Mesendoderm (in vitro differentiated cells): ENCODE measurements at regions not wholly inside any gene's neighbourhood (a gene's known extent, or its start where the extent isn't known, plus 50 kb on each side); places are given as distances from the start of the nearest gene placed in this dataset.

ENCODE experiments used
- DNase-seq: peaks from one replicate; pipeline ENCODE4 v3.0.0; 2013
- H2AK5ac ChIP-seq: 2 replicates; pipeline ENCODE4 v1.6.1; 2013; ENCODE audit warnings: low read length, inconsistent platforms
- H2BK120ac ChIP-seq: 2 replicates; pipeline ENCODE4 v1.6.1; 2013; ENCODE audit warnings: low read depth, mild to moderate bottlenecking, low read length, moderate library complexity, mixed read lengths
- H2BK15ac ChIP-seq: replicated peaks from 2 replicates; pipeline ENCODE4 v1.6.1; 2013; ENCODE audit warnings: low read depth, mild to moderate bottlenecking, moderate library complexity
- H2BK5ac ChIP-seq: 2 replicates; pipeline ENCODE4 v1.6.1; 2013; ENCODE audit warnings: low read length, inconsistent platforms
- H3K18ac ChIP-seq: 2 replicates; pipeline ENCODE4 v1.6.1; 2013; ENCODE audit warnings: mild to moderate bottlenecking, low read length, mixed read lengths
- H3K23ac ChIP-seq: one replicate; pipeline ENCODE4 v1.6.1; 2013; ENCODE audit warnings: low read length
- H3K27ac ChIP-seq: 2 replicates; pipeline ENCODE4 v1.5.1; 2013; ENCODE audit warnings: low read depth, mild to moderate bottlenecking, inconsistent platforms, low read length, moderate library complexity
- H3K27me3 ChIP-seq: 2 replicates; pipeline ENCODE4 v1.6.1; 2013; ENCODE audit warnings: low read length, control low read depth, mild to moderate bottlenecking, inconsistent platforms; ENCODE audit not compliant: insufficient read depth, poor library complexity
- H3K36me3 ChIP-seq: 2 replicates; pipeline ENCODE4 v1.6.1; 2013; ENCODE audit warnings: low read length, inconsistent platforms; ENCODE audit not compliant: control insufficient read depth, insufficient read depth
- H3K4ac ChIP-seq: one replicate; pipeline ENCODE4 v1.6.1; 2013; ENCODE audit warnings: low read depth, mild to moderate bottlenecking, low read length, moderate library complexity
- H3K4me1 ChIP-seq: 2 replicates; pipeline ENCODE4 v1.6.1; 2013; ENCODE audit warnings: low read depth, low read length, inconsistent platforms; ENCODE audit not compliant: control insufficient read depth
- H3K4me2 ChIP-seq: 2 replicates; pipeline ENCODE4 v1.6.1; 2013; ENCODE audit warnings: low read length
- H3K4me3 ChIP-seq: 2 replicates; pipeline ENCODE4 v1.5.1; 2013; ENCODE audit warnings: mild to moderate bottlenecking, low read length
- H3K56ac ChIP-seq: one replicate; pipeline ENCODE4 v1.6.1; 2013; ENCODE audit warnings: low read length
- H3K79me1 ChIP-seq: 2 replicates; pipeline ENCODE4 v1.6.1; 2013; ENCODE audit warnings: low read length, inconsistent platforms
- H3K79me2 ChIP-seq: 2 replicates; pipeline ENCODE4 v1.6.1; 2013; ENCODE audit warnings: mild to moderate bottlenecking, low read length; ENCODE audit not compliant: control insufficient read depth, insufficient read depth
- H3K9ac ChIP-seq: 2 replicates; pipeline ENCODE4 v1.6.1; 2013; ENCODE audit warnings: low read length, inconsistent platforms
- H4K5ac ChIP-seq: one replicate; pipeline ENCODE4 v1.6.1; 2013; ENCODE audit warnings: low read length
- H4K8ac ChIP-seq: one replicate; pipeline ENCODE4 v1.6.1; 2013; ENCODE audit warnings: low read depth, mild to moderate bottlenecking, control low read depth, low read length, moderate library complexity
- WGBS: extraction: QIAGEN DNeasy Blood & Tissue Kit; methylation state at CpG from one replicate; pipeline ENCODE4 v1.1.7; 2013; ENCODE audit warnings: low lambda C conversion rate, missing lambda C conversion rate; ENCODE audit not compliant: insufficient coverage; ENCODE audit errors: extremely low coverage; 5-methylcytosine and 5-hydroxymethylcytosine counted together

DNA sequence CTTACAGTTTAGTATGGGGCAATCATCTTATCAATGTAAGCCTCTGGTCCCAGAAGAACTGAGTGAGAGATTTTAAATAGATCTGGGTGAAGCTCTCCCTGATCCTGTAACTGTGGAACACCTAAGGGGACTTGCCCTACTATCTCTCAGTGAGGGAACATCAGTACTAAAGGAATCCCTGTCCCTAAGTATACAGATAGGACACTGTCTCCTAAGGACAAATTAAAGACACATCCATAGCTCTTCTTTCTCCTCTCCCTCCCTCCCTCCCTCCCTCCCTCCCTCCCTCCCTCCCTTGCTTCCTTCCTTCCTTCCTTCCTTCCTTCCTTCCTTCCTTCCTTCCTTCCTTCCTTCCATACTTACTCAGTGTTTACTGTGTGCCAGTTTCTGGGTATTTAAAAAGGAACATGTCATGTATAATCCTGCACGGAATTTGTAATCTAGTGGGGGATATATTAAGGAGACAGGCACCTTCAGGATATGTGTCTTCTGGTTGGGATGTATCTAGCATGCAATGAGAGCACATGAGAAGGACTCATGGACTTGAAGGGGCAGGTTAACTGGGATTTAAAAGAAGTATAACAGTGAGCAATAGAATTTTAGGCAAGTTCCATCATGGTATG is 222.2 kb upstream of the ATP5MC3 start:
- no peak for DNase-seq
- no peak overlapping the region for H3K23ac ChIP-seq
- no peak overlapping the region for H3K4me2 ChIP-seq
- no peaks in the 10 kb centered on the region for H3K36me3 ChIP-seq
- no peak overlapping the region for H3K4me3 ChIP-seq
- H3K4ac ChIP-seq: no peak overlapping the region
- H3K79me2 ChIP-seq: no peaks in the 10 kb centered on the region
- H3K4me1 ChIP-seq: no peaks in the 10 kb centered on the region
- no peak overlapping the region for H2BK5ac ChIP-seq
- H2BK15ac ChIP-seq: no peak overlapping the region
- no peak overlapping the region for H3K9ac ChIP-seq
- H3K27me3 ChIP-seq: no peaks in the 10 kb centered on the region
- H3K18ac ChIP-seq: no peak overlapping the region
- no peak overlapping the region for H3K27ac ChIP-seq
- no peaks in the 10 kb centered on the region for H3K79me1 ChIP-seq
- H4K8ac ChIP-seq: no peak overlapping the region
- WGBS: no CpG with 5 or more reads among the region's 1 CpG
- H2BK120ac ChIP-seq: no peak overlapping the region
- no peak overlapping the region for H3K56ac ChIP-seq
- H4K5ac ChIP-seq: no peak overlapping the region
- no peak overlapping the region for H2AK5ac ChIP-seq

DNA sequence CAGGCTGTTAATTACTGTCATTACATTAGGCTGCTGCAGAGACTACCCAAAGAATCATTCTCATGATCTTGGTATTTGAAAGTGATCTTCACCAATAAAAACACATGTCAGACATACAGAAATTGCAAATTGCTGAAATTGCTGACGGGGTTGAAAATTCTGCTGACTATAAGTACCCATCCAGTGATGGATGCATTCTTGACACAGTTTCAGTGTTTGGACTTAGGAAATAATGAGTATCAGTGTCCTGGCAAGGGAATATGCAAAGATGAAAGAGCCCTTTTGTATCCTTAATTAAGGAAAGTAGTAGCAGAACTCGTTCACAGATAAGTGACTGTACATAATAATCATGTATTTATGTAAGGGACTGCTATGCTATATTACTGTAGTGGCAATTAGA is 221.1 kb upstream of the ATP5MC3 start:
- H2BK120ac ChIP-seq: no peak overlapping the region
- no peak overlapping the region for H3K9ac ChIP-seq
- H3K79me1 ChIP-seq: no peaks in the 10 kb centered on the region
- H3K4me3 ChIP-seq: no peak overlapping the region
- no peak overlapping the region for H4K8ac ChIP-seq
- H3K4me1 ChIP-seq: no peaks in the 10 kb centered on the region
- no peak overlapping the region for H3K18ac ChIP-seq
- H3K79me2 ChIP-seq: no peaks in the 10 kb centered on the region
- no peak overlapping the region for H2BK15ac ChIP-seq
- H3K4ac ChIP-seq: no peak overlapping the region
- no peak overlapping the region for H3K23ac ChIP-seq
- no peak overlapping the region for H2AK5ac ChIP-seq
- H3K27me3 ChIP-seq: no peaks in the 10 kb centered on the region
- H3K4me2 ChIP-seq: no peak overlapping the region
- no CpG with 5 or more reads among the region's 2 CpGs for WGBS
- no peaks in the 10 kb centered on the region for H3K36me3 ChIP-seq
- H3K27ac ChIP-seq: no peak overlapping the region
- H2BK5ac ChIP-seq: no peak overlapping the region
- H3K56ac ChIP-seq: no peak overlapping the region
- DNase-seq: no peak
- no peak overlapping the region for H4K5ac ChIP-seq

DNA sequence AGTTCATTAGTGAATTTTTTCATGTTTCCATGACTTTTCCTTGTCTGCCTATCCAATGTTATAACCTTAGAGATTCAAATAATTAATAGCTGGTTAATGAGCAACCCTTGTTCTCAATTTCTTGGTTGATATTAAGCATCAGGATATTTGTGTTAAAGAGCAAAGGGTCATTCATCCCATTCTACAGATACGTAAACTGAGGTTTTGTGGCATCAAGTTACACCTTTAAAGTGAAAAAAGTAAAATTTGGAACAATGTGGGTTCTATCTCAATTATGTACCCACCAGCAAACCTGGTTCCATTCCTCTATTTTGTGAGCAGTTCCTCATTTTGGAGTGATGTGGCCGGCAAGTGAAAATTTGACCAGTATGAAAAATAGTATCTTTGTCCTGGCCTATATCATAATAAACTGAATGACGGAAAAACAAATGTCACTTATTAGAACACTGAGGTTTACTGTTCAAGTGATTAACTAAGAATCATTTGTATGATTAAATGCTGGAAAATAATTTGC is 220.5 kb upstream of the ATP5MC3 start:
- DNase-seq: no peak
- H3K79me2 ChIP-seq: no peaks in the 10 kb centered on the region
- H4K8ac ChIP-seq: no peak overlapping the region
- no peaks in the 10 kb centered on the region for H3K79me1 ChIP-seq
- no peaks in the 10 kb centered on the region for H3K36me3 ChIP-seq
- H2BK15ac ChIP-seq: no peak overlapping the region
- no peak overlapping the region for H3K4ac ChIP-seq
- H3K23ac ChIP-seq: no peak overlapping the region
- H2BK5ac ChIP-seq: no peak overlapping the region
- no peak overlapping the region for H2BK120ac ChIP-seq
- no peaks in the 10 kb centered on the region for H3K27me3 ChIP-seq
- no peak overlapping the region for H3K4me3 ChIP-seq
- no peak overlapping the region for H2AK5ac ChIP-seq
- no peaks in the 10 kb centered on the region for H3K4me1 ChIP-seq
- no peak overlapping the region for H3K56ac ChIP-seq
- no CpG with 5 or more reads among the region's 3 CpGs for WGBS
- no peak overlapping the region for H3K18ac ChIP-seq
- H3K4me2 ChIP-seq: no peak overlapping the region
- no peak overlapping the region for H3K9ac ChIP-seq
- no peak overlapping the region for H4K5ac ChIP-seq
- no peak overlapping the region for H3K27ac ChIP-seq

DNA sequence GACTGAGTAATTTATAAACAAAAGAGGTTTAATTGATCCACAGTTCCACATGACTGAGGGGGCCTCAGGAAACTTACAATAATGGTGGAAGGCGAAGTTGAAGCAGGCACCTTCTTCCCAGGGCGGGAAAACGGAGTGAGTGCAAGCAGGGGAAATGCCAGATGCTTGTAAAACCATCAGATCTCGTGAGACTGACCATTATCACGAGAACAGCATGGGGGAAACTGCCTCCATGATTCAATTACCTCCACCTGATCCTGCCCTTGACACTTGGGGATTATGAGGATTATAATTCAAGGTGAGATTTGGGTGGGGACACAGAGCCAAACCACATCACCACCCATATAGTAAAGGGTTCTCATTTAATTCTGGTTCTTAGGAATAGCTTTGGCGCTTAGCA is 219.5 kb upstream of the ATP5MC3 start:
- no CpG with 5 or more reads among the region's 6 CpGs for WGBS
- H3K4me3 ChIP-seq: no peak overlapping the region

DNA sequence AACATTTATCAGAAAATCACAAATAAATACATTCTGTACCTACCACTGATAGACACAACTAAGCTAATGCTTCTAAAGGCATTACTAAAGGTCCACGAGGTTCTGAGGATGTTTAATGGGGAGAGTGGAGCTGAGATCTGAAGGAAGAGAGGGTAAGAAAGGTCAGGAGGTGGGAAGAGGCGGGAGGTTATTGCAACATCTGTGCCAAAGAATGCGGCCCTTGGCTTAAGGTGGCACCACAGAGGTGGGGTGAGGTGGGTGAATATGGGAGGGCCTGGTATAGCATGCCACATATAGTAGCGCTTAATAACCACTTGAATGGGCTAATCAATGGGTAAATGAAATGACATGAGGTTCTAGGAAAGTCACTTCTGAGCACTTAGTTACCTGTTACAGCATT is 217.8 kb upstream of the ATP5MC3 start:
- H3K79me2 ChIP-seq: no peaks in the 10 kb centered on the region
- H4K8ac ChIP-seq: no peak overlapping the region
- no peak overlapping the region for H3K18ac ChIP-seq
- no peak for DNase-seq
- no peaks in the 10 kb centered on the region for H3K36me3 ChIP-seq
- H3K79me1 ChIP-seq: no peaks in the 10 kb centered on the region
- no peak overlapping the region for H2BK15ac ChIP-seq
- H2AK5ac ChIP-seq: no peak overlapping the region
- no peaks in the 10 kb centered on the region for H3K4me1 ChIP-seq
- H3K23ac ChIP-seq: no peak overlapping the region
- no peak overlapping the region for H3K4ac ChIP-seq
- no peak overlapping the region for H3K4me3 ChIP-seq
- H3K9ac ChIP-seq: no peak overlapping the region
- no peak overlapping the region for H3K4me2 ChIP-seq
- H3K56ac ChIP-seq: no peak overlapping the region
- no peaks in the 10 kb centered on the region for H3K27me3 ChIP-seq
- H3K27ac ChIP-seq: no peak overlapping the region
- H2BK120ac ChIP-seq: no peak overlapping the region
- H2BK5ac ChIP-seq: no peak overlapping the region
- WGBS: no CpG with 5 or more reads among the region's 4 CpGs
- no peak overlapping the region for H4K5ac ChIP-seq

More for the DNA sequence above, 219.5 kb upstream of the ATP5MC3 start:
- Histone ChIP-seq H3K9ac (no peak overlapping the region), H3K79me1 (no peaks in the 10 kb centered on the region), H2AK5ac (no peak overlapping the region), H3K36me3 (no peaks in the 10 kb centered on the region), H3K27ac (no peak overlapping the region), H3K79me2 (no peaks in the 10 kb centered on the region), H3K27me3 (no peaks in the 10 kb centered on the region), H2BK5ac (no peak overlapping the region), H3K4me1 (no peaks in the 10 kb centered on the region), H3K4ac (no peak overlapping the region), H3K18ac (no peak overlapping the region), H3K4me2 (no peak overlapping the region), H2BK15ac (no peak overlapping the region), H4K5ac (no peak overlapping the region), H3K23ac (no peak overlapping the region), H4K8ac (no peak overlapping the region), H2BK120ac (no peak overlapping the region), H3K56ac (no peak overlapping the region)
- DNase-seq: peak; percentile 11

DNA sequence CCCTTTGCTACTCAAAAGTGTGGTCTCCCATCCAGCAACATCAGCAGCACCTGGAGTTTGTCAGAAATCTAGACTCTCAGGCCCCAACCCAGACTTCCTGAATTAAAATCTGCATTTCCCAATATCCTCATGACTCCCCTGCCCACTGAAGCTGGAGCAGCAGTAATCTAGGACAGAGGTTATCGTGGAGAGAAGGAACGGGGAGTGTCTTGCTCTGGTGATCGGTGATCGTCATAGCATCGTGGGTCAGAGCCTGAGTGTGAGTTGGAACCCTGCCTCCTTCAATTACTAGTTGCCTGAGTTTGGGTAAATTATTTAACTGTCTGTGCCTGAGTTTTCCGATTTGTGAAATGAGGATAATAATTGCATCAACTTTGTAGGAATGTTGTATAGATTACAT is 217.3 kb upstream of the ATP5MC3 start:
- no peak overlapping the region for H2BK5ac ChIP-seq
- no peak overlapping the region for H3K4me3 ChIP-seq
- H4K8ac ChIP-seq: no peak overlapping the region
- H3K79me2 ChIP-seq: no peaks in the 10 kb centered on the region
- H3K27ac ChIP-seq: no peak overlapping the region
- H4K5ac ChIP-seq: no peak overlapping the region
- H3K23ac ChIP-seq: no peak overlapping the region
- no peak overlapping the region for H3K18ac ChIP-seq
- no peaks in the 10 kb centered on the region for H3K79me1 ChIP-seq
- no peak overlapping the region for H3K56ac ChIP-seq
- H3K9ac ChIP-seq: no peak overlapping the region
- H2BK120ac ChIP-seq: no peak overlapping the region
- no peak for DNase-seq
- no CpG with 5 or more reads among the region's 6 CpGs for WGBS
- no peaks in the 10 kb centered on the region for H3K36me3 ChIP-seq
- no peak overlapping the region for H3K4me2 ChIP-seq
- no peaks in the 10 kb centered on the region for H3K4me1 ChIP-seq
- no peak overlapping the region for H2BK15ac ChIP-seq
- no peaks in the 10 kb centered on the region for H3K27me3 ChIP-seq
- H3K4ac ChIP-seq: no peak overlapping the region
- no peak overlapping the region for H2AK5ac ChIP-seq
